ENCODE measurements at regions not wholly inside any gene's neighbourhood (a gene's known extent, or its start where the extent isn't known, plus 50 kb on each side); places are given as distances from the start of the nearest gene placed in this dataset.

- DNase-seq (ENCODE audit: low read depth in 1 of 2, low spot score in 2 of 2) (no peak), FAIRE-seq (no peak)
- H3K14ac ChIP-seq (ENCODE audit: insufficient read length) = no peak overlapping the region
- POLR2A ChIA-PET (ENCODE audit: partially characterized antibody) = no interaction called here
- H2BK20ac ChIP-seq (ENCODE audit: low read length) = no peak overlapping the region
- no peak overlapping the region for H3K18ac ChIP-seq (ENCODE audit: extremely low read depth, low read length)
- no peak overlapping the region for H3K9ac ChIP-seq (replicated peaks in 1 of 4; ENCODE audit: extremely low read depth in 1 of 4, low read depth in 3 of 4, low read length in 3 of 4)
- no peaks in the 10 kb centered on the region for H3K4me1 ChIP-seq (replicated peaks in 1 of 4; ENCODE audit: control insufficient read depth in 3 of 4, insufficient read depth in 4 of 4, low read length in 3 of 4)
- no peak overlapping the region for H2BK5ac ChIP-seq (ENCODE audit: low read depth, low read length)
- no peak overlapping the region for H3K23ac ChIP-seq (ENCODE audit: insufficient read length)
- H3K27ac ChIP-seq (ENCODE audit: low read depth, low read length) = no peak overlapping the region
- no peak overlapping the region for H3K56ac ChIP-seq (replicated peaks; ENCODE audit: insufficient read length, low read depth, low read length)
- no peak overlapping the region for H2AK5ac ChIP-seq (ENCODE audit: low read depth, low read length)
- no peaks in the 10 kb centered on the region for H3K79me2 ChIP-seq (ENCODE audit: control insufficient read depth in 1 of 2, insufficient read depth in 2 of 2, low read length in 2 of 2)
- no peak overlapping the region for H3K4ac ChIP-seq (replicated peaks; ENCODE audit: insufficient read length, low read depth, low read length)
- H3K9me3 ChIP-seq (ENCODE audit: insufficient read depth in 2 of 2, low read depth in 1 of 2, low read length in 1 of 2) = no peaks in the 10 kb centered on the region
- no peak overlapping the region for H2BK15ac ChIP-seq (ENCODE audit: low read length)
- H3K23me2 ChIP-seq (ENCODE audit: low read depth, low read length) = no peaks in the 10 kb centered on the region
- no peak overlapping the region for H2BK12ac ChIP-seq (ENCODE audit: low read depth, low read length)
- no peaks in the 10 kb centered on the region for H3K27me3 ChIP-seq (replicated peaks in 1 of 4; ENCODE audit: control insufficient read depth in 3 of 4, extremely low read depth in 1 of 4, insufficient read depth in 3 of 4, low read length in 3 of 4)
- CTCF ChIA-PET (ENCODE audit: partially characterized antibody) = interaction anchor here (0.7 kb wide), 1 partner anchor 1210 kb away, joined by 3 read pairs; no protein-coding TSS in a partner anchor
- WGBS, 2 experiments (ENCODE audit: extremely low coverage in 1 of 2, insufficient coverage in 1 of 2, insufficient read length in 1 of 2, insufficient replicate concordance in 2 of 2, low coverage in 1 of 2, low lambda C conversion rate in 2 of 2, missing lambda C conversion rate in 1 of 2) = 74% methylated on average over 3 of the region's 3 CpGs; no CpG with 5 or more reads in 1 of the 2 experiments
- H4K20me1 ChIP-seq (replicated peaks in 1 of 2; ENCODE audit: control insufficient read depth in 1 of 2, insufficient read depth in 2 of 2, low read length in 2 of 2) = no peaks in the 10 kb centered on the region
- no peak overlapping the region for H3K4me3 ChIP-seq (ENCODE audit: extremely low read depth in 1 of 4, insufficient read depth in 2 of 4, low read depth in 3 of 4, low read length in 4 of 4)
- H3K4me2 ChIP-seq (ENCODE audit: insufficient read depth in 1 of 2, low read depth in 2 of 2, low read length in 2 of 2) = no peak overlapping the region
- no peak overlapping the region for H2AFZ ChIP-seq (ENCODE audit: low read length)
- H4K8ac ChIP-seq (ENCODE audit: extremely low read depth, insufficient read depth, low read length) = no peak overlapping the region
- H2BK120ac ChIP-seq (replicated peaks; ENCODE audit: low read depth, low read length) = no peak overlapping the region
- H3K79me1 ChIP-seq (ENCODE audit: low read depth, low read length) = no peaks in the 10 kb centered on the region
- no peak overlapping the region for H4K5ac ChIP-seq (ENCODE audit: insufficient read length, low read depth, low read length)
- no peaks in the 10 kb centered on the region for H3K36me3 ChIP-seq (ENCODE audit: control insufficient read depth in 2 of 4, insufficient read depth in 4 of 4, low read length in 3 of 4)
- H4K91ac ChIP-seq (replicated peaks; ENCODE audit: insufficient read length, low read length) = no peak overlapping the region
- TF ChIP-seq RFX5 (IDR thresholded peaks at IDR 0.05; ENCODE audit: borderline replicate concordance, low read depth, low read length) = no peak
Observed at GRCh38 chr16:7992616-7993015, 597.7 kb downstream of the TMEM114 start.
